Choroid plexus epithelial cell (primary cell): ENCODE measurements at regions not wholly inside any gene's neighbourhood (a gene's known extent, or its start where the extent isn't known, plus 50 kb on each side); places are given as distances from the start of the nearest gene placed in this dataset.

Source experiments
- DNase-seq: peaks from one replicate; pipeline ENCODE4 v3.0.0-alpha.2; 2010; ENCODE audit warnings: low read depth
- H3K4me3 ChIP-seq: 2 replicates; pipeline ENCODE4 v1.5.1; 2011; ENCODE audit warnings: low read depth, mild to moderate bottlenecking, control low read depth, low read length, moderate library complexity
- CTCF ChIP-seq: conservative IDR thresholded peaks from 2 replicates; pipeline ENCODE4 v1.5.1; 2011; ENCODE audit warnings: low read depth, mild to moderate bottlenecking, control low read depth, inconsistent platforms, low read length, moderate library complexity

GRCh38 chr2:181306785-181307184 lies 150.4 kb upstream of the ITGA4 start:
- DNase-seq = peak; percentile 57
- TF ChIP-seq CTCF = no peak
- H3K4me3 ChIP-seq = no peak overlapping the region

- H3K4me3 ChIP-seq = no peak overlapping the region
- DNase-seq = no peak
- TF ChIP-seq CTCF = no peak
Observed at GRCh38 chr2:181307203-181307991, 149.8 kb upstream of the ITGA4 start.

DNA sequence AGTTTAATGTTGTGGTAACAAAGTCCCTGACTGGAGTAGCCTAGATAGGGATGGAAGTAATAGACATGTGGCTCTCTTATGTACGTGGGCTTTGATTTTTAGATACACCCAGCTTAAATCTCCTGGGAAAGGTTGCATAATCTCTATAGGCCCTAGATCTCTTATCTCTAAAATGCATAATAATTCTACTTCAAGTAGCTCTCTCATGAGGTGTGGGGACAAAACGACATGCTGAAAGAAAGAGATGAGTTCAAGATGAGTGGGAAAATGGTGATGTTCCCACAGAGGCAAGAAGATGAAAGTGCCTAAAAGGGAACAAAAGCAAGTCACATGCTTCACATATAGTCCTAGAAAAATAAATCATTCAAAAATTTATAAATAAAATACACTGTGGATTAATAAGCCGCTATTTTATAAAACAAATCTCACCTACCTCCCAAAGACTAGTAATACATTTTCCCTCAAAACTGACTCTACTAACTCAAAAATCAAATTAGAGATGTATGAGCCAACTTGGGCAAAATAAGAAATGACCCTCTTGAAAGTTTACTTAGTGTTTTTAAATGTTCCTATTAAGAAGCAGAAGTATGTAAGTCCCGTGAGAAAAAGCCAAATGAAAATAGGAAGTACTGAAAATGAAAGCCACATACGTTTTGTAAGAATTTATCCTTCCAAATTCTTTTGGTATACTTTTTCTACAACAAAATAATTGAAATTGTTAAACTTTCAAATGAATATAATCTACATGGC lies 148.2 kb upstream of the ITGA4 start:
- no peak for DNase-seq
- TF ChIP-seq CTCF = no peak
- no peak overlapping the region for H3K4me3 ChIP-seq

DNA sequence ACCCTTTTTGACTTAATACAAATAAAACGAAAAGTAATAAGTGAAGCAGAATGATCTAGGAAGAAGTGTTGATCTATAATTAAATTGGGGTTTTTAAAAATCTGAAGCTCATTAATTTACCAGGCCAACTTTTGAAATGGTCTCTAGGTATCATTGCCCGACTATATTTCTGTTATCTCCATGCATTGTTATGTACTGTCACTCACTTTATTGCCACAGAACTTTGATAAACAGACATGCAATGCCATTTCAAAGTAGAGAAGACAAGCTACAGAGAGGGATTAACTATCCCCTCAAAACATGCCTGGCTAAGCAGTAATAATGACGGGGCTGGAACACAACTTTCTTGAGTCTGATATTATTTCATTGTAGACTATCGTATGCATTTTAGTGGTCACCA lies 147.6 kb upstream of the ITGA4 start:
- no peak overlapping the region for H3K4me3 ChIP-seq
- TF ChIP-seq CTCF = no peak
- DNase-seq = no peak

DNA sequence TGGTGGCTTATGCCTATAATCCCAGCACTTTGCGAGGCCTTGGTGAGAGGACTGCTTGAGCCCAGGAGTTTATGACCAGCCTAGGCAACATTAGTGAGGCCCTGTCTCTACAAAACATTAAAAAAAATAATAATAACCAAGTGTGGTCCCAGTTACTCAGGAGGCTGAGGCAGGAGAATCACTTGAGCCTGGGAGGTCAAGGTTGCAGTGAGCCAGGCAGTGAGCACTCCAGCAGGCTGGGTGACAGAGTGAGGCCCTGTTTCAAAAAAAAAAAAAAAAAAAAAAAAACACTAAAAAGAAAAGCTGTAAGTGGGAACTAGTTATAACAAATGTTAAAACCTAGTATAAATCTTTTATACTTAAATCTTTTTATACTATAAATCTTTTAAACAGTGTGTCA lies 146.2 kb upstream of the ITGA4 start:
- DNase-seq = no peak
- TF ChIP-seq CTCF = no peak
- no peak overlapping the region for H3K4me3 ChIP-seq

DNA sequence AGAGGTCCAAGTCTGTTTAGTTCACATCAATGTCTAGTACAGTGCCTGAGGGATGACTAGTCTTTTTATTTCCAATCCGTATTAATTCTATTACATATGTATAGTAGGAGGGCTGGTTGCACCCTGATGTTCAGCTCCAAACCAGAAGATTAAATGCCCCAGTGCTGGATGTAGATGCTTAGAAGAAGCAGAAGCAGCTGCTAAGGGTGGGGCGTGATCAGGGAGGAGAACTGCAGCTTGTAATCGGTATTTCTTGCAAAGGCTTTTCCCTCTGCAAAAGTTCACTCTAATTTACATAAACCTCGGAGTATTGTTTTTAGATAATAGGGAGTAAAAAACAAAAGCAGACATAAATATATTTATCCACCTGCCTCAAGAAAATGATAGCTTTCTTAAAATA lies 145.3 kb upstream of the ITGA4 start:
- no peak for TF ChIP-seq CTCF
- no peak overlapping the region for H3K4me3 ChIP-seq
- no peak for DNase-seq
